ENCODE measurements at regions not wholly inside any gene's neighbourhood (a gene's known extent, or its start where the extent isn't known, plus 50 kb on each side); places are given as distances from the start of the nearest gene placed in this dataset.

DNA sequence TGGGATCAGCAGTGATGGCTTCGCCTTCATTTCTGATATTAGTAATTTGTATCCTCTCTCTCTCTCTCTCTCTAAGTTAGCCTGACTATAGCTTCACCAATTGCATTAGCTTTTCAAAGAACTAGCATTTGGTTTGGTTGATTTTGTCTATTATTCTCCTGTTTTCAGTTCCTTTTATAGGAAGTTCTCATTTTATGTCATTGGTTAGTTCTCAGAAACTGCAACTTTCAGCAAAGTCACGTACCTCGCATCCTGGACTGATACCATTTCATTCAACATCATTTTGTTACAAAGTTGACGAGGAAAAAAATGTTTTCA is 450.8 kb downstream of the EIPR1 start:
- no peak for TF ChIP-seq CTCF (IDR thresholded peaks at IDR 0.05)
- TF ChIP-seq EP300 (IDR thresholded peaks at IDR 0.05) = no peak
- no peak for TF ChIP-seq POLR2A (IDR thresholded peaks at IDR 0.05)
